ENCODE measurements at regions not wholly inside any gene's neighbourhood (a gene's known extent, or its start where the extent isn't known, plus 50 kb on each side); places are given as distances from the start of the nearest gene placed in this dataset.
"Not testable (repeated sequence)": the region's sequence is repeated elsewhere in the genome, so short reads cannot be mapped to it uniquely, and the experiment has no call there.

GRCh38 chr5:5733058-5733457 lies 310.6 kb downstream of the ICE1 start:
- TF ChIP-seq, protein P1, sequence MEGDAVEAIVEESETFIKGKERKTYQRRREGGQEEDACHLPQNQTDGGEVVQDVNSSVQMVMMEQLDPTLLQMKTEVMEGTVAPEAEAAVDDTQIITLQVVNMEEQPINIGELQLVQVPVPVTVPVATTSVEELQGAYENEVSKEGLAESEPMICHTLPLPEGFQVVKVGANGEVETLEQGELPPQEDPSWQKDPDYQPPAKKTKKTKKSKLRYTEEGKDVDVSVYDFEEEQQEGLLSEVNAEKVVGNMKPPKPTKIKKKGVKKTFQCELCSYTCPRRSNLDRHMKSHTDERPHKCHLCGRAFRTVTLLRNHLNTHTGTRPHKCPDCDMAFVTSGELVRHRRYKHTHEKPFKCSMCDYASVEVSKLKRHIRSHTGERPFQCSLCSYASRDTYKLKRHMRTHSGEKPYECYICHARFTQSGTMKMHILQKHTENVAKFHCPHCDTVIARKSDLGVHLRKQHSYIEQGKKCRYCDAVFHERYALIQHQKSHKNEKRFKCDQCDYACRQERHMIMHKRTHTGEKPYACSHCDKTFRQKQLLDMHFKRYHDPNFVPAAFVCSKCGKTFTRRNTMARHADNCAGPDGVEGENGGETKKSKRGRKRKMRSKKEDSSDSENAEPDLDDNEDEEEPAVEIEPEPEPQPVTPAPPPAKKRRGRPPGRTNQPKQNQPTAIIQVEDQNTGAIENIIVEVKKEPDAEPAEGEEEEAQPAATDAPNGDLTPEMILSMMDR (IDR thresholded peaks at IDR 0.05; ENCODE audit: low read length) = not testable (repeated sequence)
- not testable (repeated sequence) for TF ChIP-seq EZH2 (IDR thresholded peaks at IDR 0.05; ENCODE audit: borderline replicate concordance, low read length)
